ENCODE measurements at regions not wholly inside any gene's neighbourhood (a gene's known extent, or its start where the extent isn't known, plus 50 kb on each side); places are given as distances from the start of the nearest gene placed in this dataset.

GRCh38 chr1:233512538-233512937, 101.4 kb upstream of the KCNK1 start:
- no peak for TF ChIP-seq POU2F2 (IDR thresholded peaks at IDR 0.05; ENCODE audit: low read depth, low read length)
- no peak for TF ChIP-seq POLR2AphosphoS5 (IDR thresholded peaks at IDR 0.05; ENCODE audit: low read depth, low read length)
- TF ChIP-seq TAF1 (IDR thresholded peaks at IDR 0.05; ENCODE audit: low read depth, low read length): no peak
- no peak for TF ChIP-seq SPI1 (IDR thresholded peaks at IDR 0.05; ENCODE audit: low read depth, low read length)
- TF ChIP-seq PAX5 (IDR thresholded peaks at IDR 0.05; ENCODE audit: insufficient read depth, low read length, severe bottlenecking): no peak
- no peak for TF ChIP-seq POLR2A (IDR thresholded peaks at IDR 0.05; ENCODE audit: low read depth, low read length)
- FAIRE-seq (no peak), DNase-seq (ENCODE audit: insufficient read length, low spot score) (no peak)

GRCh38 chr1:233513431-233513830, 100.5 kb upstream of the KCNK1 start:
- TF ChIP-seq POU2F2 (IDR thresholded peaks at IDR 0.05; ENCODE audit: low read depth, low read length) (no peak), TAF1 (IDR thresholded peaks at IDR 0.05; ENCODE audit: low read depth, low read length) (no peak), PAX5 (IDR thresholded peaks at IDR 0.05; ENCODE audit: insufficient read depth, low read length, severe bottlenecking) (no peak), POLR2A (IDR thresholded peaks at IDR 0.05; ENCODE audit: low read depth, low read length) (no peak), POLR2AphosphoS5 (IDR thresholded peaks at IDR 0.05; ENCODE audit: low read depth, low read length) (no peak), SPI1 (IDR thresholded peaks at IDR 0.05; ENCODE audit: low read depth, low read length) (no peak)
- DNase-seq (ENCODE audit: insufficient read length, low spot score) (no peak), FAIRE-seq (no peak)

- TF ChIP-seq SPI1 (IDR thresholded peaks at IDR 0.05; ENCODE audit: low read depth, low read length) (no peak), POU2F2 (IDR thresholded peaks at IDR 0.05; ENCODE audit: low read depth, low read length) (no peak), TAF1 (IDR thresholded peaks at IDR 0.05; ENCODE audit: low read depth, low read length) (no peak), POLR2A (IDR thresholded peaks at IDR 0.05; ENCODE audit: low read depth, low read length) (no peak), PAX5 (IDR thresholded peaks at IDR 0.05; ENCODE audit: insufficient read depth, low read length, severe bottlenecking) (no peak), POLR2AphosphoS5 (IDR thresholded peaks at IDR 0.05; ENCODE audit: low read depth, low read length) (no peak)
- FAIRE-seq (no peak), DNase-seq (ENCODE audit: insufficient read length, low spot score) (no peak)
These were observed 98.9 kb upstream of the KCNK1 start for GRCh38 chr1:233514946-233515391.

GRCh38 chr1:233516732-233517131, 97.2 kb upstream of the KCNK1 start:
- DNase-seq (ENCODE audit: insufficient read length, low spot score) (no peak), FAIRE-seq (no peak)
- TF ChIP-seq POU2F2 (IDR thresholded peaks at IDR 0.05; ENCODE audit: low read depth, low read length) (no peak), SPI1 (IDR thresholded peaks at IDR 0.05; ENCODE audit: low read depth, low read length) (no peak), POLR2AphosphoS5 (IDR thresholded peaks at IDR 0.05; ENCODE audit: low read depth, low read length) (no peak), POLR2A (IDR thresholded peaks at IDR 0.05; ENCODE audit: low read depth, low read length) (no peak), PAX5 (IDR thresholded peaks at IDR 0.05; ENCODE audit: insufficient read depth, low read length, severe bottlenecking) (no peak), TAF1 (IDR thresholded peaks at IDR 0.05; ENCODE audit: low read depth, low read length) (no peak)

GRCh38 chr1:233518344-233518743, 95.6 kb upstream of the KCNK1 start:
- FAIRE-seq (no peak), DNase-seq (ENCODE audit: insufficient read length, low spot score) (no peak)
- TF ChIP-seq POU2F2 (IDR thresholded peaks at IDR 0.05; ENCODE audit: low read depth, low read length): no peak
- no peak for TF ChIP-seq TAF1 (IDR thresholded peaks at IDR 0.05; ENCODE audit: low read depth, low read length)
- TF ChIP-seq SPI1 (IDR thresholded peaks at IDR 0.05; ENCODE audit: low read depth, low read length): peak; percentile 54
- TF ChIP-seq POLR2A (IDR thresholded peaks at IDR 0.05; ENCODE audit: low read depth, low read length): no peak

- FAIRE-seq (no peak), DNase-seq (ENCODE audit: insufficient read length, low spot score) (no peak)
- TF ChIP-seq POLR2AphosphoS5 (IDR thresholded peaks at IDR 0.05; ENCODE audit: low read depth, low read length): no peak
- TF ChIP-seq SPI1 (IDR thresholded peaks at IDR 0.05; ENCODE audit: low read depth, low read length): no peak
- TF ChIP-seq POU2F2 (IDR thresholded peaks at IDR 0.05; ENCODE audit: low read depth, low read length): no peak
- TF ChIP-seq TAF1 (IDR thresholded peaks at IDR 0.05; ENCODE audit: low read depth, low read length): no peak
- TF ChIP-seq POLR2A (IDR thresholded peaks at IDR 0.05; ENCODE audit: low read depth, low read length): no peak
- no peak for TF ChIP-seq PAX5 (IDR thresholded peaks at IDR 0.05; ENCODE audit: insufficient read depth, low read length, severe bottlenecking)
These were observed 93.4 kb upstream of the KCNK1 start for GRCh38 chr1:233520261-233521191.

- DNase-seq (ENCODE audit: insufficient read length, low spot score) (no peak), FAIRE-seq (no peak)
These were observed 90.9 kb upstream of the KCNK1 start for GRCh38 chr1:233523047-233523446.

GRCh38 chr1:233527818-233528217, 86.1 kb upstream of the KCNK1 start:
- no peak for DNase-seq (ENCODE audit: insufficient read length, low spot score)
- no peak for FAIRE-seq
- TF ChIP-seq SPI1 (IDR thresholded peaks at IDR 0.05; ENCODE audit: low read depth, low read length) (no peak), TAF1 (IDR thresholded peaks at IDR 0.05; ENCODE audit: low read depth, low read length) (no peak), POU2F2 (IDR thresholded peaks at IDR 0.05; ENCODE audit: low read depth, low read length) (no peak), PAX5 (IDR thresholded peaks at IDR 0.05; ENCODE audit: insufficient read depth, low read length, severe bottlenecking) (no peak)

More at GRCh38 chr1:233523047-233523446, 90.9 kb upstream of the KCNK1 start:
- TF ChIP-seq SPI1 (IDR thresholded peaks at IDR 0.05; ENCODE audit: low read depth, low read length) (no peak), TAF1 (IDR thresholded peaks at IDR 0.05; ENCODE audit: low read depth, low read length) (no peak)

GRCh38 chr1:233530665-233531386, 83.1 kb upstream of the KCNK1 start:
- TF ChIP-seq SPI1 (IDR thresholded peaks at IDR 0.05; ENCODE audit: low read depth, low read length) (no peak), POU2F2 (IDR thresholded peaks at IDR 0.05; ENCODE audit: low read depth, low read length) (no peak), POLR2A (IDR thresholded peaks at IDR 0.05; ENCODE audit: low read depth, low read length) (no peak), PAX5 (IDR thresholded peaks at IDR 0.05; ENCODE audit: insufficient read depth, low read length, severe bottlenecking) (no peak), POLR2AphosphoS5 (IDR thresholded peaks at IDR 0.05; ENCODE audit: low read depth, low read length) (no peak), TAF1 (IDR thresholded peaks at IDR 0.05; ENCODE audit: low read depth, low read length) (no peak)
- FAIRE-seq: no peak
- no peak for DNase-seq (ENCODE audit: insufficient read length, low spot score)
